Transverse colon (tissue), 4 donors: ENCODE measurements at regions not wholly inside any gene's neighbourhood (a gene's known extent, or its start where the extent isn't known, plus 50 kb on each side); places are given as distances from the start of the nearest gene placed in this dataset.

Experiments used
- CTCF ChIP-seq, 5 experiments: fragments of 200-600 bp in 3 of 5; fragments of 450-650 bp in 2 of 5; sonication (generic) in 3 of 5; IDR thresholded peaks; 1 replicate in 2 of 5; 2 replicates in 3 of 5; pipeline ENCODE4 v1.5.1; 2016 to 2017; ENCODE audit warnings: antibody characterized with exemption in 5 of 5, inconsistent platforms in 3 of 5, mild to moderate bottlenecking in 2 of 5, moderate library complexity in 1 of 5
- EP300 ChIP-seq: sonication (generic); formaldehyde crosslinking; IDR thresholded peaks from one replicate; pipeline ENCODE4 v1.6.1; 2017; ENCODE audit warnings: antibody characterized with exemption, low read depth
- POLR2A ChIP-seq: fragments of 450-650 bp; IDR thresholded peaks from one replicate; pipeline ENCODE4 v1.6.1; 2016; ENCODE audit warnings: antibody characterized with exemption, mild to moderate bottlenecking, moderate library complexity
- POLR2AphosphoS5 ChIP-seq, 3 donors: sonication (generic); formaldehyde crosslinking; IDR thresholded peaks; one replicate each; pipeline ENCODE4 v1.6.1; 2016; ENCODE audit warnings: antibody characterized with exemption in 3 of 3

GRCh38 chr12:105960319-105961083, 178.3 kb downstream of the NUAK1 start:
- no peak for TF ChIP-seq CTCF (IDR thresholded peaks at IDR 0.05)
- TF ChIP-seq POLR2A = no peak
- TF ChIP-seq POLR2AphosphoS5 (IDR thresholded peaks at IDR 0.05) = no peak
- TF ChIP-seq EP300 = no peak
